ENCODE measurements at regions not wholly inside any gene's neighbourhood (a gene's known extent, or its start where the extent isn't known, plus 50 kb on each side); places are given as distances from the start of the nearest gene placed in this dataset.

DNA sequence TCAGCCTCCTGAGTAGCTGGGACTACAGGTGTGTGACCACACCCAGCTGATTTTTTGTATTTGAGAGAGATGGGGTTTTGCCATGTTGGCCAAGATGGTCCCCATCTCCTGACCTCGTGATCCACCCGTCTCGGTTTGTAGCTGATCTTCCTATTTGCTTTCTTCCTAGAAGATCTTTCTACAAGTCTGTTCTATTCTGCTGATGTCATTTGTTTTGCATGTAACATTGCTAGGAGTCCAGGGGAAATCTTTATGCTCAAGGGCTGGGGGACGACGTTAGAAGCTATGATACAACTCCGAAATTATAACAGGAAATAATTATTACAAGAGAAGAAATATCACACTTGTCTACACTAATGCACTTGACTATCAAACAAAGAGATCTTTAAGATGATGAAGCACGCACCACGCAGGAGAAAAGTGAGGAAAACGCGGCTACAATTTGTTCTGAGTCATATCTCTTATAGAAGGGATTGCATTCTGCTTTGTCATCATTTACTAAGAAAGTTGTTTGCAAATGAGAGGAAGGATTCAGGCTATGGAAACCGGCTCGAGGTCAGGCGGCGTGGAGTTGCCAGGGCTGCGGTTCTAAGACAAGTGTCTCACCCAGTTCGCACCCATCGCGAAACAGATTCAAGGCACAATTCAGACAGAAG, 103.0 kb upstream of the CARD11 start:
- TF ChIP-seq CEBPB (IDR thresholded peaks at IDR 0.05; ENCODE audit: low read depth, low read length) (no peak), MXI1 (IDR thresholded peaks at IDR 0.05; ENCODE audit: borderline replicate concordance, low read depth, low read length) (no peak), USF2 (IDR thresholded peaks at IDR 0.05; ENCODE audit: low read depth, low read length) (no peak), MAZ (IDR thresholded peaks at IDR 0.05; ENCODE audit: borderline replicate concordance, low read depth, low read length) (no peak), POLR2A (IDR thresholded peaks at IDR 0.05; ENCODE audit: low read depth, low read length) (no peak), RFX5 (IDR thresholded peaks at IDR 0.05; ENCODE audit: low read depth, low read length) (no peak)
- TF ChIP-seq, protein P1, sequence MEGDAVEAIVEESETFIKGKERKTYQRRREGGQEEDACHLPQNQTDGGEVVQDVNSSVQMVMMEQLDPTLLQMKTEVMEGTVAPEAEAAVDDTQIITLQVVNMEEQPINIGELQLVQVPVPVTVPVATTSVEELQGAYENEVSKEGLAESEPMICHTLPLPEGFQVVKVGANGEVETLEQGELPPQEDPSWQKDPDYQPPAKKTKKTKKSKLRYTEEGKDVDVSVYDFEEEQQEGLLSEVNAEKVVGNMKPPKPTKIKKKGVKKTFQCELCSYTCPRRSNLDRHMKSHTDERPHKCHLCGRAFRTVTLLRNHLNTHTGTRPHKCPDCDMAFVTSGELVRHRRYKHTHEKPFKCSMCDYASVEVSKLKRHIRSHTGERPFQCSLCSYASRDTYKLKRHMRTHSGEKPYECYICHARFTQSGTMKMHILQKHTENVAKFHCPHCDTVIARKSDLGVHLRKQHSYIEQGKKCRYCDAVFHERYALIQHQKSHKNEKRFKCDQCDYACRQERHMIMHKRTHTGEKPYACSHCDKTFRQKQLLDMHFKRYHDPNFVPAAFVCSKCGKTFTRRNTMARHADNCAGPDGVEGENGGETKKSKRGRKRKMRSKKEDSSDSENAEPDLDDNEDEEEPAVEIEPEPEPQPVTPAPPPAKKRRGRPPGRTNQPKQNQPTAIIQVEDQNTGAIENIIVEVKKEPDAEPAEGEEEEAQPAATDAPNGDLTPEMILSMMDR (conservative IDR thresholded peaks at IDR 0.05; ENCODE audit: low read depth, low read length), result no peak
